ENCODE measurements at regions not wholly inside any gene's neighbourhood (a gene's known extent, or its start where the extent isn't known, plus 50 kb on each side); places are given as distances from the start of the nearest gene placed in this dataset.

- TF ChIP-seq CTCF (conservative IDR thresholded peaks at IDR 0.05; ENCODE audit: low read depth, low read length) (no peak), EZH2 (IDR thresholded peaks at IDR 0.05; ENCODE audit: borderline replicate concordance, low read depth, low read length, poor library complexity, severe bottlenecking) (no peak)
These were observed 357.2 kb upstream of the SULF2 start for GRCh38 chr20:48142516-48142773.

Measured in A673 (cell line).